ENCODE measurements at regions not wholly inside any gene's neighbourhood (a gene's known extent, or its start where the extent isn't known, plus 50 kb on each side); places are given as distances from the start of the nearest gene placed in this dataset.
"Not testable (repeated sequence)": the region's sequence is repeated elsewhere in the genome, so short reads cannot be mapped to it uniquely, and the experiment has no call there.

DNA sequence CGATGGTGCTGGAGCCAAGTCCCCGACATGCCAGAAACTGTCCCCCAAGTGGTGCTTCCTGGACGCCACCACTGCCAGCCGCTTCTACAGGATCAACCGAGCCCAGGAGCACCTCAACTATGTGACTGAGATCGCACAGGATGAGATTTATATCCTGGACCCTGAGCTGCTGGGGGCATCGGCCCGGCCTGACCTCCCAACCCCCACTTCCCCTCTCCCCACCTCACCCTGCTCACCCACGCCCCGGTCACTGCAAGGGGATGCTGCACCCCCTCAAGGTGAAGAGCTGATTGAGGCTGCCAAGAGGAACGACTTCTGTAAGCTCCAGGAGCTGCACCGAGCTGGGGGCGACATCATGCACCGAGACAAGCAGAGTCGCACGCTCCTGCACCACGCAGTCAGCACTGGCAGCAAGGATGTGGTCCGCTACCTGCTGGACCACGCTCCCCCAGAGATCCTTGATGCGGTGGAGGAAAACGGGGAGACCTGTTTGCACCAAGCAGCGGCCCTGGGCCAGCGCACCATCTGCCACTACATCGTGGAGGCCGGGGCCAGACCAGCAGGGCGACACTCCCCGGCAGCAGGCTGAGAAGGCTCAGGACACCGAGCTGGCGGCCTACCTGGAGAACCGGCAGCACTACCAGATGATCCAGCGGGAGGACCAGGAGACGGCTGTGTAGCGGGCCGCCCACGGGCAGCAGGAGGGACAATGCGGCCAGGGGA is 91.0 kb downstream of the LACC1 start:
- TF ChIP-seq, protein P1, sequence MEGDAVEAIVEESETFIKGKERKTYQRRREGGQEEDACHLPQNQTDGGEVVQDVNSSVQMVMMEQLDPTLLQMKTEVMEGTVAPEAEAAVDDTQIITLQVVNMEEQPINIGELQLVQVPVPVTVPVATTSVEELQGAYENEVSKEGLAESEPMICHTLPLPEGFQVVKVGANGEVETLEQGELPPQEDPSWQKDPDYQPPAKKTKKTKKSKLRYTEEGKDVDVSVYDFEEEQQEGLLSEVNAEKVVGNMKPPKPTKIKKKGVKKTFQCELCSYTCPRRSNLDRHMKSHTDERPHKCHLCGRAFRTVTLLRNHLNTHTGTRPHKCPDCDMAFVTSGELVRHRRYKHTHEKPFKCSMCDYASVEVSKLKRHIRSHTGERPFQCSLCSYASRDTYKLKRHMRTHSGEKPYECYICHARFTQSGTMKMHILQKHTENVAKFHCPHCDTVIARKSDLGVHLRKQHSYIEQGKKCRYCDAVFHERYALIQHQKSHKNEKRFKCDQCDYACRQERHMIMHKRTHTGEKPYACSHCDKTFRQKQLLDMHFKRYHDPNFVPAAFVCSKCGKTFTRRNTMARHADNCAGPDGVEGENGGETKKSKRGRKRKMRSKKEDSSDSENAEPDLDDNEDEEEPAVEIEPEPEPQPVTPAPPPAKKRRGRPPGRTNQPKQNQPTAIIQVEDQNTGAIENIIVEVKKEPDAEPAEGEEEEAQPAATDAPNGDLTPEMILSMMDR (conservative IDR thresholded peaks at IDR 0.05 in 1 of 2, IDR thresholded peaks at IDR 0.05 in 1 of 2; ENCODE audit: low read depth in 1 of 2, low read length in 2 of 2) = not testable (repeated sequence)
- TF ChIP-seq EZH2 (IDR thresholded peaks at IDR 0.05; ENCODE audit: low read length, missing control alignments) = not testable (repeated sequence)

All from fibroblast of lung (primary cell).